ENCODE measurements at regions not wholly inside any gene's neighbourhood (a gene's known extent, or its start where the extent isn't known, plus 50 kb on each side); places are given as distances from the start of the nearest gene placed in this dataset.

DNA sequence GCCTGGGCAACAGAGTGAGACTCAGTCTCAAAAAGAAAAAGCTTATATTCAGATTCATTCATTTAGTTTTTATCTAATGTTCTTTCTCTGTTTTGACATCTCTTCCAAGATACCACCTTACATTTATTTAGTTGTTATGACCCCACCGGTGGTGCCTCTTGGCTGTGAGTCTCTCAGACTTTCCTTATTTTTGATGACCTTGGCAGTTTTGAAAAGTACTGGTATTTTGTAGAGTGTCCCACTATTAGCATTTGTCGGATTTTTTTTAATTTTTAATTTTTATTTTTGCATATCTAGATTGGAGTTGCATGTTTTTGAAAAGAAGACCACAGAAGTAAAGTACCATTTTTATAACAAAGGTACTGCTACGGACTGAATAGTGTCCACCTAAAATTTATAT is 351.7 kb upstream of the KYNU start:
- H3K4me3 ChIP-seq (replicated peaks in 1 of 3; ENCODE audit: low read depth in 2 of 3, low read length in 3 of 3) = no peak overlapping the region

DNA sequence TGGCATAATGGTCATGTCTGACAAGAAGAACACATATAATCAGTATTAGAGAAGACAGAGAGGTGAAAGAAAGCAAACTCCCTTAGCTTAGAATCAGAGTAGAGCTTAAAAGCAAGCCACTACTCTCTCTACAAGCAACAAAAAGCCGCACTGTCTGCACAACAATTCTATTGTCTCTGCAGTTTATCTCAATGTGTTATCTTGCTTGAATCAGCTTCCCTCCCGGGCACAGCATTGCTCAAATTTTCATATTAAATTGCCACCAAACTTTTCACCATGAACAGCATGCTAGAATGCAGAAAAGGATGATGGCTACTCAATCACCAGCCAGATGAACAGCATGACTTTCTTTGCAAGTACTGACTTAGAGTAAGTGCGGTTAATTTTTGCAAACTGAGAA is 356.0 kb upstream of the KYNU start:
- H3K4me3 Mint-ChIP-seq = no peak overlapping the region
- no peaks in the 10 kb centered on the region for H3K9me3 ChIP-seq (replicated peaks in 1 of 2; ENCODE audit: control insufficient read depth in 1 of 2, insufficient read depth in 1 of 2, low read length in 2 of 2)

More for the DNA sequence above, 351.7 kb upstream of the KYNU start:
- Mint-ChIP-seq H3K27me3 (ENCODE audit: low read depth in 3 of 3) (peaks cover 0 to 1% (median 0%) of the 10 kb centered on the region in 3 donors), H3K36me3 (no peaks in the 10 kb centered on the region), H3K9me3 (peaks cover 0 to 8% (median 2%) of the 10 kb centered on the region in 7 donors), H3K4me3 (no peak overlapping the region), H3K27ac (no peak overlapping the region), H3K4me1 (no peaks in the 10 kb centered on the region)
- no CpG with 5 or more reads among the region's 3 CpGs for WGBS (ENCODE audit: insufficient coverage)
- DNase-seq = no peak
- Histone ChIP-seq H4K20me1 (ENCODE audit: insufficient read depth, low read length) (no peaks in the 10 kb centered on the region), H3K27ac (ENCODE audit: low read depth in 1 of 2, low read length in 2 of 2) (no peak overlapping the region), H3K4me2 (replicated peaks; ENCODE audit: extremely low read depth, low read length, poor library complexity, severe bottlenecking) (no peak overlapping the region), H3K27me3 (ENCODE audit: control insufficient read depth in 2 of 2, insufficient read depth in 2 of 2, low read length in 2 of 2) (no peaks in the 10 kb centered on the region), H2AFZ (ENCODE audit: insufficient read depth, low read depth, low read length, poor library complexity, severe bottlenecking) (no peak overlapping the region), H3K36me3 (replicated peaks in 1 of 2; ENCODE audit: control insufficient read depth in 1 of 2, insufficient read depth in 2 of 2, low read length in 2 of 2) (no peaks in the 10 kb centered on the region), H3K4me1 (ENCODE audit: control insufficient read depth in 1 of 2, insufficient read depth in 2 of 2, low read length in 2 of 2) (no peaks in the 10 kb centered on the region), H3K9me3 (replicated peaks in 1 of 2; ENCODE audit: control insufficient read depth in 1 of 2, insufficient read depth in 1 of 2, low read length in 2 of 2) (no peaks in the 10 kb centered on the region), H3K79me2 (ENCODE audit: insufficient read depth, low read length) (no peaks in the 10 kb centered on the region), H3K9ac (ENCODE audit: insufficient read depth, low read length, poor library complexity, severe bottlenecking) (no peak overlapping the region)
- TF ChIP-seq, protein P1, sequence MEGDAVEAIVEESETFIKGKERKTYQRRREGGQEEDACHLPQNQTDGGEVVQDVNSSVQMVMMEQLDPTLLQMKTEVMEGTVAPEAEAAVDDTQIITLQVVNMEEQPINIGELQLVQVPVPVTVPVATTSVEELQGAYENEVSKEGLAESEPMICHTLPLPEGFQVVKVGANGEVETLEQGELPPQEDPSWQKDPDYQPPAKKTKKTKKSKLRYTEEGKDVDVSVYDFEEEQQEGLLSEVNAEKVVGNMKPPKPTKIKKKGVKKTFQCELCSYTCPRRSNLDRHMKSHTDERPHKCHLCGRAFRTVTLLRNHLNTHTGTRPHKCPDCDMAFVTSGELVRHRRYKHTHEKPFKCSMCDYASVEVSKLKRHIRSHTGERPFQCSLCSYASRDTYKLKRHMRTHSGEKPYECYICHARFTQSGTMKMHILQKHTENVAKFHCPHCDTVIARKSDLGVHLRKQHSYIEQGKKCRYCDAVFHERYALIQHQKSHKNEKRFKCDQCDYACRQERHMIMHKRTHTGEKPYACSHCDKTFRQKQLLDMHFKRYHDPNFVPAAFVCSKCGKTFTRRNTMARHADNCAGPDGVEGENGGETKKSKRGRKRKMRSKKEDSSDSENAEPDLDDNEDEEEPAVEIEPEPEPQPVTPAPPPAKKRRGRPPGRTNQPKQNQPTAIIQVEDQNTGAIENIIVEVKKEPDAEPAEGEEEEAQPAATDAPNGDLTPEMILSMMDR (IDR thresholded peaks at IDR 0.05) = no peak
- intact Hi-C loops (cut with micrococcal nuclease) = no loop called here

More for the DNA sequence above, 356.0 kb upstream of the KYNU start:
- no peak for DNase-seq
- no peaks in the 10 kb centered on the region for H3K4me1 ChIP-seq (ENCODE audit: control insufficient read depth in 1 of 2, insufficient read depth in 2 of 2, low read length in 2 of 2)
- intact Hi-C loops (cut with micrococcal nuclease) = no loop called here
- no peak overlapping the region for H3K27ac ChIP-seq (ENCODE audit: low read depth in 1 of 2, low read length in 2 of 2)
- H3K27me3 Mint-ChIP-seq (ENCODE audit: low read depth in 3 of 3) = peaks cover 0 to 2% (median 1%) of the 10 kb centered on the region in 3 donors
- H3K9ac ChIP-seq (ENCODE audit: insufficient read depth, low read length, poor library complexity, severe bottlenecking) = no peak overlapping the region
- no peaks in the 10 kb centered on the region for H3K36me3 ChIP-seq (replicated peaks in 1 of 2; ENCODE audit: control insufficient read depth in 1 of 2, insufficient read depth in 2 of 2, low read length in 2 of 2)
- H3K4me1 Mint-ChIP-seq = no peaks in the 10 kb centered on the region
- H3K4me3 ChIP-seq (replicated peaks in 1 of 3; ENCODE audit: low read depth in 2 of 3, low read length in 3 of 3) = no peak overlapping the region
- H3K79me2 ChIP-seq (ENCODE audit: insufficient read depth, low read length) = no peaks in the 10 kb centered on the region
- H3K27me3 ChIP-seq (ENCODE audit: control insufficient read depth in 2 of 2, insufficient read depth in 2 of 2, low read length in 2 of 2) = no peaks in the 10 kb centered on the region
- no peaks in the 10 kb centered on the region for H3K36me3 Mint-ChIP-seq
- H3K4me2 ChIP-seq (replicated peaks; ENCODE audit: extremely low read depth, low read length, poor library complexity, severe bottlenecking) = no peak overlapping the region
- TF ChIP-seq, protein P1 (IDR thresholded peaks at IDR 0.05) = no peak
- no peak overlapping the region for H3K27ac Mint-ChIP-seq
- no peaks in the 10 kb centered on the region for H4K20me1 ChIP-seq (ENCODE audit: insufficient read depth, low read length)
- 80% methylated on average over 2 of the region's 3 CpGs for WGBS (ENCODE audit: insufficient coverage)
- H2AFZ ChIP-seq (ENCODE audit: insufficient read depth, low read depth, low read length, poor library complexity, severe bottlenecking) = no peak overlapping the region
- peaks cover 0 to 3% (median 0%) of the 10 kb centered on the region in 7 donors for H3K9me3 Mint-ChIP-seq
